AG09309 (cell line): ENCODE measurements at regions not wholly inside any gene's neighbourhood (a gene's known extent, or its start where the extent isn't known, plus 50 kb on each side); places are given as distances from the start of the nearest gene placed in this dataset.

Experiments
- DNase-seq: peaks from one replicate; pipeline ENCODE4 v3.0.0-alpha.2; 2010; ENCODE audit warnings: low read depth
- H3K4me3 ChIP-seq: 2 replicates; pipeline ENCODE4 v1.5.1; 2011; ENCODE audit warnings: mild to moderate bottlenecking, low read depth, low read length, moderate library complexity; ENCODE audit not compliant: control insufficient read depth
- CTCF ChIP-seq: IDR thresholded peaks from 2 replicates; pipeline ENCODE4 v1.5.1; 2011; ENCODE audit warnings: mild to moderate bottlenecking, low read depth, low read length, inconsistent platforms; ENCODE audit not compliant: insufficient read depth, control insufficient read depth; ENCODE audit errors: missing control alignments

DNA sequence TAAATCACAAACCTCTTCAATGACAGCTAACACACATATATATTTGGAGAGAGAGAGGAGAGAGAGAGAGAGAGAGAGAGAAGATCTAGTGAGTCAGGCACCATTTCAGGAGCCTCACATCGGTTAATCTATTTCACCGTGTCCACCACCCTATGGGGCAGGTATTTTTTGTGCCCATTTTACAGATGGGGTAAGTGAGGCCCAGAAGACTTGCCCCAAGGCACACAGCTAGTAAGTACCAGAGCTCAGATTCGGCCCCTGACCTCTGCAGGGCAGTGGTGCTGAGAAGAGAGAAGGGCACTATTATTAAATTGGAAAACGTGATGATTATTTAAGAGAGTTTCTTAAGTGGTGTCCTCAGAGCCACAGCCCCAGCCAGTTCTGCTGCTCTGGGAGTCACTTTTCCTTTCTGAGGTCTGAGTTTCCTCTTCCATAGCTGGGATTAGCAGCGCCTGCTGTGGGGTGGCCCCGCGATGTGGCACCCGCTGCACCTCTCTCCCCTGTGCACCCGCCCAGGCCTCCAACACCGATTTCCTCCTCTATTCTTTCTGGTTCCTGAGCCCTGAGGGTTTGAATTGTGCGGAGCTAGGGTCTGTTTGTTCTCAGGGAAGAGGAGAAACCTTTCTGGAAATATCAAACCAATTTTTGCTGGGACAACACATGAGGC lies 303.9 kb downstream of the IRF8 start:
- no peak for TF ChIP-seq CTCF
- H3K4me3 ChIP-seq: no peak overlapping the region
- no peak for DNase-seq

GRCh38 chr16:86203557-86204275 lies 304.8 kb downstream of the IRF8 start:
- DNase-seq: no peak
- no peak for TF ChIP-seq CTCF
- no peak overlapping the region for H3K4me3 ChIP-seq

GRCh38 chr16:86205521-86206245 lies 304.6 kb upstream of the FOXF1 start:
- no peak for DNase-seq
- H3K4me3 ChIP-seq: no peak overlapping the region
- TF ChIP-seq CTCF: no peak

DNA sequence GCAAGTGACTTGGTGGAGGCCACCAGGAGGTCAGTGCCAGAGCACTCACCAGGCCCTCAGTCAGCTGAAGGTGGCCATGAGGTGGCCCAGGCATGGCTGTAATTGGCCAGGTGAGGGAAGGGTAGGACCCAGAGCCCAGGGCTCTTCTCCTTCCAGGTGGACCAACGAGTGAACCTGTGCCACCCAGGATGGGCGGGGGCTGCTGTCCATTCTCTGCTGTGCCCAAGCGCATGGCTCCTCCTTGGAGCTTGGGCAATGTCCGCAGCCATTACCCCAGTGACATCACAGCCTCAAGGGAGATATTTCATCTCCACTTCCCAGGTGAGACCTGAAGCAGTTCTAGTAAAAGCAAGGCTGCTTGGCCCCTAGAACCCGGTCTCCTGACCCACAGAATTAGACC lies 303.0 kb upstream of the FOXF1 start:
- TF ChIP-seq CTCF: no peak
- DNase-seq: no peak

GRCh38 chr16:86209202-86209601 lies 301.1 kb upstream of the FOXF1 start:
- no peak for TF ChIP-seq CTCF
- DNase-seq: no peak
- H3K4me3 ChIP-seq: no peak overlapping the region

More for the DNA sequence above, 303.0 kb upstream of the FOXF1 start:
- H3K4me3 ChIP-seq: no peak overlapping the region

GRCh38 chr16:86210403-86211193 lies 299.7 kb upstream of the FOXF1 start:
- no peak for TF ChIP-seq CTCF
- no peak overlapping the region for H3K4me3 ChIP-seq
- DNase-seq: no peak
